Activated CD8-positive, alpha-beta T cell treated with anti-CD3 and anti-CD28 coated beads for 36 hours (primary cell): ENCODE measurements at regions not wholly inside any gene's neighbourhood (a gene's known extent, or its start where the extent isn't known, plus 50 kb on each side); places are given as distances from the start of the nearest gene placed in this dataset.

Experiments used
- ATAC-seq: fragments of 200-7000 bp; cut with Tn5 transposase; one replicate; pipeline ENCODE4 v1.10.0; 2021; ENCODE audit warnings: mild to moderate bottlenecking, moderate library complexity
- CTCF ChIA-PET: fragments of 350-600 bp; sonication (Branson Sonifier 250); formaldehyde crosslinking; loops from one replicate; lab custom pipeline; 2021; ENCODE audit warnings: antibody characterized with exemption; lab: Charles Lee
- POLR2A ChIA-PET: fragments of 350-600 bp; sonication (Branson Sonifier 250); formaldehyde crosslinking; loops from one replicate; lab custom pipeline; 2021; ENCODE audit warnings: antibody characterized with exemption; lab: Charles Lee
- DNase-seq: peaks from one replicate; pipeline ENCODE4 v3.0.0-alpha.2; 2020
- H3K27ac Mint-ChIP-seq: one replicate; pipeline ENCODE4 v1.8.0; 2021; ENCODE audit warnings: mild to moderate bottlenecking, mixed read lengths
- H3K27me3 Mint-ChIP-seq: one replicate; pipeline ENCODE4 v1.8.0; 2021; ENCODE audit warnings: mixed read lengths
- H3K36me3 Mint-ChIP-seq: one replicate; pipeline ENCODE4 v1.8.0; 2021; ENCODE audit warnings: low read depth, mixed read lengths
- H3K4me1 Mint-ChIP-seq: one replicate; pipeline ENCODE4 v1.8.0; 2021; ENCODE audit warnings: low read depth, mixed read lengths
- H3K4me3 Mint-ChIP-seq: one replicate; pipeline ENCODE4 v1.8.0; 2021; ENCODE audit warnings: mild to moderate bottlenecking, moderate library complexity, mixed read lengths
- H3K9me3 Mint-ChIP-seq: one replicate; pipeline ENCODE4 v1.8.0; 2021; ENCODE audit warnings: mixed read lengths
- intact Hi-C: fragments of 100-400 bp; cut with micrococcal nuclease; formaldehyde crosslinking; loops from one replicate; pipeline ENCODE4 v1.10.0; 2022
- TF ChIP-seq, protein P1 (sequence below): fragments of 200-600 bp; IDR thresholded peaks from one replicate; pipeline ENCODE4 v1.8.0; 2022; ENCODE audit warnings: antibody characterized with exemption, mild to moderate bottlenecking

DNA sequence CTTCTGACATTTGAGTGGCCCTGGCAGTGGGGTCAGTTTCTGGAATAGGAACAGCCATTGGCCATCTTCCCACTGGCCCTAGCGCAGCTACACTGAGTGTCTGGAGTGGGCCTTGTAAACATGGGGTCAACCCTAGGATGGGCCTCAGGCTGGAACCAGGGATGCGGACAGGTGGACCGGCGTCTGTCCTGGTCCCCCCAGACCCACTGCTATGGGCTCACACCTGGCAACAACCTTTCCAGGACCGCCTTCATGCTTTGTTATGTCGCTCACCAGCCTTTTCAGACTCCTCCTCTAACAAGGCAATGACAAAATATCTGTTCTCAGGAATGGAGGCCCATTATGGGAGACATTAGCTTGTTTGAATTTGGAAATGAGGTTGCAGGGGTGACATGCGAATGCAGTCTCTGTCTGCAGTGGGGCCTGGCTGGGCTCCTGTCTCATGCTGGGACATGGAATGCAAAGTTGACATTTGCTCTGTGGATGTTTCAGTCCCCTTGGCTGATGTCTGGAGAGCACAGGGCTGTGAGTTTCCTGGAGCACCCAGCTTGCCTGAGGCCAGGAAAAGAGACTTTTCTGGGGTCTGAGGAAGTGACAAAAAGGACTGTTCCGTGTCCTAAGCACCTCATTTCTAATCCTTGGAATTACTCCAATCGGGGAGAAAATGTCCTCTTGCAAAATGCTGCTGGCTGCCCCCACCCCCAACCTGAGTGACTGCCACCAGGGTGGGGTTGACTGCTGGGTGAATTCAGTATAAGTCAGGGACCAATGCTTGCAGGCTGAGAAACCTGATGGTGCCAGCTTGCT is 98.7 kb upstream of the PMEPA1 start:
- no peaks in the 10 kb centered on the region for H3K36me3 Mint-ChIP-seq
- ChIA-PET CTCF (no interaction called here), POLR2A (no interaction called here)
- ATAC-seq (no peak), DNase-seq (no peak)
- no peaks in the 10 kb centered on the region for H3K4me1 Mint-ChIP-seq
- H3K27ac Mint-ChIP-seq, result no peak overlapping the region
- peaks cover 3% of the 10 kb centered on the region for H3K27me3 Mint-ChIP-seq
- no peak overlapping the region for H3K4me3 Mint-ChIP-seq
- TF ChIP-seq, protein P1, sequence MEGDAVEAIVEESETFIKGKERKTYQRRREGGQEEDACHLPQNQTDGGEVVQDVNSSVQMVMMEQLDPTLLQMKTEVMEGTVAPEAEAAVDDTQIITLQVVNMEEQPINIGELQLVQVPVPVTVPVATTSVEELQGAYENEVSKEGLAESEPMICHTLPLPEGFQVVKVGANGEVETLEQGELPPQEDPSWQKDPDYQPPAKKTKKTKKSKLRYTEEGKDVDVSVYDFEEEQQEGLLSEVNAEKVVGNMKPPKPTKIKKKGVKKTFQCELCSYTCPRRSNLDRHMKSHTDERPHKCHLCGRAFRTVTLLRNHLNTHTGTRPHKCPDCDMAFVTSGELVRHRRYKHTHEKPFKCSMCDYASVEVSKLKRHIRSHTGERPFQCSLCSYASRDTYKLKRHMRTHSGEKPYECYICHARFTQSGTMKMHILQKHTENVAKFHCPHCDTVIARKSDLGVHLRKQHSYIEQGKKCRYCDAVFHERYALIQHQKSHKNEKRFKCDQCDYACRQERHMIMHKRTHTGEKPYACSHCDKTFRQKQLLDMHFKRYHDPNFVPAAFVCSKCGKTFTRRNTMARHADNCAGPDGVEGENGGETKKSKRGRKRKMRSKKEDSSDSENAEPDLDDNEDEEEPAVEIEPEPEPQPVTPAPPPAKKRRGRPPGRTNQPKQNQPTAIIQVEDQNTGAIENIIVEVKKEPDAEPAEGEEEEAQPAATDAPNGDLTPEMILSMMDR, result no peak
- H3K9me3 Mint-ChIP-seq, result no peaks in the 10 kb centered on the region
- intact Hi-C loops, result no loop called here

GRCh38 chr20:57807401-57808263 is 97.8 kb upstream of the PMEPA1 start:
- DNase-seq (no peak), ATAC-seq (no peak)
- CTCF ChIA-PET, result no interaction called here
- H3K4me3 Mint-ChIP-seq, result no peak overlapping the region
- H3K4me1 Mint-ChIP-seq, result no peaks in the 10 kb centered on the region
- H3K36me3 Mint-ChIP-seq, result no peaks in the 10 kb centered on the region
- intact Hi-C loops, result no loop called here
- POLR2A ChIA-PET, result no interaction called here
- H3K9me3 Mint-ChIP-seq, result no peaks in the 10 kb centered on the region
- H3K27me3 Mint-ChIP-seq, result peaks cover 2% of the 10 kb centered on the region
- H3K27ac Mint-ChIP-seq, result no peak overlapping the region
- TF ChIP-seq, protein P1, result no peak

GRCh38 chr20:57806975-57807374 is 97.2 kb upstream of the PMEPA1 start:
- TF ChIP-seq, protein P1, result no peak
- ChIA-PET POLR2A (no interaction called here), CTCF (no interaction called here)
- H3K27me3 Mint-ChIP-seq, result peaks cover 2% of the 10 kb centered on the region
- no peak overlapping the region for H3K4me3 Mint-ChIP-seq
- no peaks in the 10 kb centered on the region for H3K4me1 Mint-ChIP-seq
- ATAC-seq (no peak), DNase-seq (no peak)
- intact Hi-C loops, result no loop called here
- H3K36me3 Mint-ChIP-seq, result no peaks in the 10 kb centered on the region
- H3K27ac Mint-ChIP-seq, result no peak overlapping the region
- no peaks in the 10 kb centered on the region for H3K9me3 Mint-ChIP-seq

- no peak overlapping the region for H3K4me3 Mint-ChIP-seq
- CTCF ChIA-PET, result no interaction called here
- no peaks in the 10 kb centered on the region for H3K9me3 Mint-ChIP-seq
- intact Hi-C loops, result no loop called here
- H3K27ac Mint-ChIP-seq, result no peak overlapping the region
- ATAC-seq (no peak), DNase-seq (no peak)
- no peaks in the 10 kb centered on the region for H3K36me3 Mint-ChIP-seq
- POLR2A ChIA-PET, result interaction anchor here (0.6 kb wide), 1 partner anchor 148 kb away, joined by 3 read pairs; no protein-coding TSS in a partner anchor
- no peaks in the 10 kb centered on the region for H3K4me1 Mint-ChIP-seq
- H3K27me3 Mint-ChIP-seq, result no peaks in the 10 kb centered on the region
- TF ChIP-seq, protein P1, result no peak
Observed at GRCh38 chr20:57806476-57806875, 96.7 kb upstream of the PMEPA1 start.

- ATAC-seq, result no peak
- DNase-seq, result no peak
- CTCF ChIA-PET, result no interaction called here
- TF ChIP-seq, protein P1, result no peak
- Mint-ChIP-seq H3K9me3 (no peaks in the 10 kb centered on the region), H3K36me3 (no peaks in the 10 kb centered on the region), H3K27ac (no peak overlapping the region), H3K4me1 (no peaks in the 10 kb centered on the region), H3K4me3 (no peak overlapping the region), H3K27me3 (no peaks in the 10 kb centered on the region)
- intact Hi-C loops, result no loop called here
- POLR2A ChIA-PET, result no interaction called here
Observed at GRCh38 chr20:57805747-57806146, 95.9 kb upstream of the PMEPA1 start.
